NCI-H2227 (cell line): ENCODE measurements at regions not wholly inside any gene's neighbourhood (a gene's known extent, or its start where the extent isn't known, plus 50 kb on each side); places are given as distances from the start of the nearest gene placed in this dataset.
"Not testable (repeated sequence)": the region's sequence is repeated elsewhere in the genome, so short reads cannot be mapped to it uniquely, and the experiment has no call there.

ENCODE experiments used
- DNase-seq: peaks from one replicate; lab custom pipeline; 2025; ENCODE audit not compliant: unreplicated experiment; lab: John Stamatoyannopoulos, UW

DNA sequence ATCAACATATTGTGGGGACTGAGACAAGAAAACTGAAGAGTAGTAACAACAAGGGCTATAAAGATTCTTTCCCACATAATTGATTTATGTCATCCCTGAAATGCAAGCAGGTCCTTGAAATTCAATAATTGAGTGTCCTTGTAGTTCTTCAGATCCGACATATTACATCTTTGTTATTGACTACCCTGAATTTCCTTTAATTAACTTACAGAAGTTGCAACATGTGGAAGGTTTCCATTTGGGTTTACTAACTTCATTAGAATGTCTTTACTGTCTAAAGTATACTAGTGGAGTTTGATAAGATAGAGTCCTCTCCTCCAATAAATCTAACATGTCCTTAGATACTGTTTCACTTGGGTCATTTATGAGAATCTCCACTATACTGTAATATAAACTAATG lies 951.8 kb downstream of the SLC6A15 start:
- DNase-seq: no peak

DNA sequence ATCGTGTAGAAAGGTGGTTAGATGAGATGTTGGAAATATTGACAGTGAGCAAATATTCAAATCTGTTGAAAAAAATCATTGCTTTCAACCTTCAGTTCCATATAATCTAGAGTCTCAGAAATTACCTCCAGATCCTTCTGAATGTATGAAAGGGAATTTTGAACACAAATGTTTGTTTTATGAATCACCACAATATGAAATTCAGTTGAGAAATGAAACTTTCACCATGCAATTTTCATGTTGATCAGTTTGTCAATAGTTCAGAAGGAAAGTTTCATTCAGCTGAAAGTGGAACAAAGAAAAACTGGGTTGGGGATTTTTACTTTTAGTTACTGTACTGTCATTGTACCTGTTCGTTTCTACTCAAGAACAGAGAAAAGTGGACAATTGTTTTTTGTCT lies 953.6 kb downstream of the SLC6A15 start:
- DNase-seq: no peak

GRCh38 chr12:83954956-83955601 lies 957.5 kb downstream of the SLC6A15 start:
- DNase-seq: no peak

DNA sequence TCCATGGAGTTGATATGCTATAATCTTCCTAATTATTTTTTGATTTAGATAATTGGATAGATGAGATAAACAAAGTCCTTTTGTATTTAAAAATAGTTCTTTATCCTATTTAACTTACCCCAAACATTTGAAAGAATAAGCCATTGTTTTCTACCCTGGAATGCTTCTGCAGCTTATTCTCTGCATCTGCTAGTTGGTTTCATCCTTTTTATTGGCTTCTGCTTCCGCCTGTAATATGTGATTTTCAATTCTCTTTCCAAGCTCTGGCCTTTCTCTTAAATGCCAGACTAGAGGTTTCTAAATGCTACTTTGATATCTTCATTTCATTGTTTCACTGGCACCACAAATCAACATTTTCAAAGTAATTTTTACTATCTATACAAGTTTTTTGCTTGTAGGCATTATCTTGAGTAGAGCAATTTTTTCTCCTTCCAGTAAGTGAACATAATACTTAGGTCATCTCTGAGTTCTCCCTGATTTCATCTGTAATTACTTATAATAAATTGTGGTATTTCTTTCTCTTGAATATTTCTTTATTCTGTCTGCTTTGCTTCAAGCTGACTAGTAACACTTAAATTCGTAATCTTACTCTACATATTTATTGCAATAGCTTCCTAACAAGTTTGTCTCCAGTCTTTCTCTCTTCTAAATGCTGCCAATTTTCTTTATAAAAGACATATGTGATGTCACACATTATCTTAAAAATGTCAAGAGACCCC lies 958.4 kb downstream of the SLC6A15 start:
- DNase-seq: no peak

DNA sequence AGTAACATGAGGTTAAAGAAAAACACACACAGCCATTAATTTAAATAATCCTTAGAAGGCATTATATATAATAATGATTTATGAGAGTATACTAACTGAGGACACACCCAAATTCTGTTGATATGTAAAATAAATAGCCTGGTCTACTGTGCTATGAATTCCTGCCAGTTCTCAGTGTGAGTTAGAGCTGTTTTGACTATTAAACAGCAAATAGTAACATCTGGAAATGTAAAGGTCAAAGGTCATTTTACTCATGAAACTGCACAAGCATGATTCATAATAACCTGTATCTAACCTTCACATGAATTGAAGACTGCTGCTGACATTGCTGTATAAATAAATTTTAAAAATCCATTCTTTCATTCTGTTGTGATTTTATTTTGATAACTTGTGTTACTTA lies 966.7 kb downstream of the SLC6A15 start:
- no peak for DNase-seq

DNA sequence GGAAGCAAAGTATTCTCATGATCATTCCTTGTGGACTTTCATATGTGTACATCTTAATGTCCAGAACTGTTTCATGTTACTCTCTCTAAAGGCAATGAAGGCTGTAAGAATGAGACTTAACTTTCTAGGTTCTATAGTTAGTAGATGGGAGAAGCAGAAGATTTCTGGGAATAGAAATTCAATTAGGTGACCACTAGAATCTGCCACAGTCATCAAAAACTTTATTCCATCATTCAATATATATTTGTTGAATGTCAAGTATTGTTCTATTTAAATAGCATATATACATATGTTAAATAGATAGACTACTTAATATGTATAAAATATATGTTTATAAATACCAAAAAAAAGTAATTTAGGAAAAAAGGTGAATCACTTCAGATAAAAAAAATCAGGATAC lies 972.9 kb downstream of the SLC6A15 start:
- DNase-seq: no peak

DNA sequence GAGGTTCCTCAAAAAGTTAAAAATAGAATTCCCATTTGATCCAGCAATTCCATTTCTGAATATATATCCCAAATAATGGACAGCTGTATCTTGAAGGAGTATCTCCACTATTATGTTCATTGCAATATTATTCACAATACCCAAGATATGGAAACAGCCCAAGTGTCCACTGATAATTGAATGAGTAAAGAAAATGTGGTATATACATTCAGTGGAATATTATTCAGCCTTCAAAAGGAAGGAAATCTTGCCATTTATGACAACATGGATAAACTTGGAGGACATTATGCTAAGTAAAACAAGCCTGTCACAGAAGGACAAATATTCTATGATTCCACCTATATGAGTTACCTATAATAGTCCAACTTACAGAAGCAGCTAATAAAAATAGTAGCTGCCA lies 979.0 kb downstream of the SLC6A15 start:
- DNase-seq: no peak

GRCh38 chr12:83932011-83932410 lies 980.6 kb downstream of the SLC6A15 start:
- DNase-seq: no peak

GRCh38 chr12:83931451-83931850 lies 981.1 kb downstream of the SLC6A15 start:
- DNase-seq: no peak

DNA sequence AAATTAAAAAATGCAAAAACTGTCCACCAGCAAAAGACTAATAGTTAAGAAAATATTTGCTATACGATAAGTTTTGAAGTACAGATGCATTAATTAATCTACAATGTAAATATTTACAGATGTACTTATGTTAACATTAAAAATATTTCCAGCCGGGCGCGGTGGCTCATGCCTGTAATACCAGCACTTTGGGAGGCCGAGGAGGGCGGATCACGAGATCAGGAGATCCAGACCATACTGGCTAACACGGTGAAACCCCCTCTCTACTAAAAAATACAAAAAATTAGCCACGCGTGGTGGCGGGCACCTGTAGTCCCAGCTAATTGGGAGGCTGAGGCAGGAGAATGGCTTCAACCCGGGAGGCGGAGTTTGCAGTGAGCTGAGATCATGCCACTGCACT lies 982.8 kb downstream of the SLC6A15 start:
- not testable (repeated sequence) for DNase-seq

DNA sequence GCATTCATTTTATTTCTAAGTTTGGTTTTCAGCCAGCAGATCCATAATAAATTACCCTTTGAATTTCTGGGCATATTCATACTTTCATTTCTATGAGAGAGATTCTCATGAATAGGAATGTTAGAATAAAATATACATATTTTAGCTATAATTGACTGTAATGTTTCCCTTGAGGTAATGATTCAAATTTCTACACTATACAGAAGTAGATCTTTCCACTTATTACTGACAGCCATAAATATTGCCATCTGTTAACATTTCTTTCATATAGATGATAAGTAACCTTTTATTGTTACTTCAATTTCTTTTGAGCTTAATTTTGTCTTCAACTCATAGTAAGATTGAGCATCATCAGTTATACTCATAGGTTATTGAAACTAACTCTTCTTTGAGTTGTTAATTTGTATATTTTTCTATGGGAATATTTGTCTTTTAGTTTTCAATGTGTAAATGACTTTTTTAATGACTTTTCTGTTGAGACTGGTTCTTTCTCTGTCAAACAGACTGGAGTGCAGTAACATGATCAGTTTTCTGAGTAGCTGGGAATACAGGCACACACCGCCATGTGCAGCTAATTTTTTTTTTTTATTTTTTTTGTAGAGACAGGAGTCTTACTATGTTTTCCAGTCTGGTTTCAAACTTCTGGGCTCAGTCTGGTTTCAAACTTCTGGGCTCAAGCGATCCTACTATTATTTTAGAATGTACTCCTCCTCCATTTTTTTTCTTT lies 991.6 kb downstream of the SLC6A15 start:
- no peak for DNase-seq

DNA sequence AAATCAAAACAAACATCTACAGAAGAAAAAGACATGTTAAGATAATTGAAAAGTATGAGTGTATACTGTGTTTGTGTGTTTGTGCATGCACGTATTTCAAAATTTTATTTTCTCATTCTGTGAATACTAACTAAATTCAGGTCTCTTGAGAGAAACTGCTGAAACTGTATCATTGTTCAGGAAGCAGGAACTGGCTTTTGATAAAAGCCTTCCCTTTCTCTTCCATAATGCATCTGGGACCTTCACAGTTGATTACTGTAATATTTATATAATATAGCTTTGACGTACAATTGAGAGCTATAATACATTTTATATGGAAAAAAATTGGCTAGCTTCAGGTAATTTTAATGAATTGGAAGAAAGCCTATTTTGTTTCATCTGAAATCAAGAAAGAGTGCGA lies 993.5 kb downstream of the SLC6A15 start:
- DNase-seq: no peak

DNA sequence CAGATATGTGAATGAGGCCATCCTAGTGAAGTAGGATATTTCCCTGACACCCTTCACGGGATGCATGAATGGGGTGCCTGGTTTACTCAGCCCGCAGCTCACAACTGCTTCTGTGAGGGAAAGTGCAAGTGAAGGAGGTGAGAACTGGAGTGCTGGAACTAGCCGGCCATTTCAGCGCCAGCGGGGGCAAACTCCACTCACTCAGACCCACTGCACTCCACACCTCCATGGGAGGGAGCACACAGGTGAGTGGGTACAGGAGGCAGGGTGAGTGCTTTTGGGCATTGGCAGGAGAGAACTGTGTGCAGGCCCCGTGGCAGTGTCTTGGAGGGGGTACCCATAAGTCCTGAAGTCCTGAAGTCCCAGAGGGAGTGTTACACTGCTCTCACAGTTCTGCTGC lies 1008.4 kb downstream of the SLC6A15 start:
- no peak for DNase-seq

- no peak for DNase-seq
These were observed 1016.2 kb downstream of the SLC6A15 start for GRCh38 chr12:83896416-83896815.

DNA sequence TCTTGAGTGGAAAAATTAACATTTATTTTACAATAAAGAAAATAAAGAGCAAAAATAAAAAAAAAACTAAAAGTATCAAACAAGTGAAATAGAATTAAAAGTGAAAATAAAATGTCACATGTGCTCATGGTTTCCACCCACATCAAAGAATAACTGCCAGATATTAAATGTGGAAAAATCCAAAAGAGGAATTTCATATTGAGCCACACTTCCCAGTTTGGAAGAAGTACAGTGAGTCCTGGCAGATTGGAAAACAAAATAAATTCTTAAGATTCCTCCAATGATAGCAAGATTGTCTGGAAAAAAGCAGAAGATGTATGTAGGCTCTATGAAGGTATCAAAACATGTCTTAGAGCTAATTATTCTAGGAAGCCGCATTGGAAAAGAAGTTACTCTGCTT lies 1019.5 kb downstream of the SLC6A15 start:
- no peak for DNase-seq

DNA sequence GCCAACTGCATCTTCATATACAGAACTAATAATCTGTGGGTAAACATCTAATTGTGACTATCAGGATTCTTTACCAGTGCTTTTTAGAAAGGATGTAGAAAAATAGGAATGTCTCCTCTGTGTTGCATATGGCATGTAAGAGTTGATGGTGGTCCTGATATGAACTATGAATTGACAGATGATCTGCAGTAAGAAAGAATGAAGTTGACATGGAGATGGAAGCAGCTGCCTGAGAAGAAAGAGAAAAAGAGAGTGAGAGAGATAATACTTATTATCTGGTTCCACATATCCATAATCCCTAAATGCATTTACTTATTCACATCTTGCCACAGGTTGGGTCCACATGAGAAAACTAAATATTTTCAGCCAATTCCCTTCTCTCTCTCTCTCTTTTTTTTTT lies 1022.9 kb downstream of the SLC6A15 start:
- DNase-seq: no peak

GRCh38 chr12:83886479-83886878 lies 1026.1 kb downstream of the SLC6A15 start:
- DNase-seq: no peak

DNA sequence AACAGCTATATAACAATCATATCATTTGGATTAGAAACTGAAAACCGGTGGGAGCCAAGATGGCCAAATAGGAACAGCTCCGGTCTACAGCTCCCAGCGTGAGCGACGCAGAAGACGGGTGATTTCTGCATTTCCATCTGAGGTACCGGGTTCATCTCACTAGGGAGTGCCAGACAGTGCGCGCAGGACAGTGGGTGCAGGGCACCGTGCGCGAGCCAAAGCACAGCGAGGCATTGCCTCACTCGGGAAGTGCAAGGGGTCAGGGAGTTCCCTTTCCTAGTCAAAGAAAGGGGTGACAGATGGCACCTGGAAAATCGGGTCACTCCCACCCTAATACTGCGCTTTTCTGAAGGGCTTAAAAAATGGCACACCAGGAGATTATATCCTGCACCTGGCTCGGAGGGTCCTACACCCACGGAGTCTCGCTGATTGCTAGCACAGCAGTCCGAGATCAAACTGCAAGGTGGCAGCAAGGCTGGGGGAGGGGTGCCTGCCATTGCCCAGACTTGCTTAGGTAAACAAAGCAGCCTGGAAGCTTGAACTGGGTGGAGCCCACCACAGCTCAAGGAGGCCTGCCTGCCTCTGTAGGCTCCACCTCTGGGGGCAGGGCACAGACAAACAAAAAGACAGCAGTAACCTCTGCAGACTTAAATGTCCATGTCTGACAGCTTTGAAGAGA lies 1041.5 kb downstream of the SLC6A15 start:
- DNase-seq: not testable (repeated sequence)

- DNase-seq: no peak
These were observed 1046.1 kb downstream of the SLC6A15 start for GRCh38 chr12:83866477-83866876.

- DNase-seq: no peak
These were observed 1047.2 kb downstream of the SLC6A15 start for GRCh38 chr12:83865431-83865830.

- DNase-seq: no peak
These were observed 1048.5 kb downstream of the SLC6A15 start for GRCh38 chr12:83864054-83864453.

- DNase-seq: no peak
These were observed 1053.6 kb downstream of the SLC6A15 start for GRCh38 chr12:83859021-83859420.
